Neural cell (in vitro differentiated cells): ENCODE measurements at regions not wholly inside any gene's neighbourhood (a gene's known extent, or its start where the extent isn't known, plus 50 kb on each side); places are given as distances from the start of the nearest gene placed in this dataset.

ENCODE experiments used
- CTCF ChIP-seq: fragments of 450-650 bp; IDR thresholded peaks from 2 replicates; pipeline ENCODE4 v1.5.1; 2014; ENCODE audit warnings: antibody characterized with exemption, mild to moderate bottlenecking, moderate library complexity; ENCODE audit not compliant: poor library complexity, severe bottlenecking
- RAD21 ChIP-seq: fragments of 450-650 bp; conservative IDR thresholded peaks from 2 replicates; pipeline ENCODE4 v1.6.1; 2014; ENCODE audit warnings: antibody characterized with exemption, mild to moderate bottlenecking, moderate library complexity
- SMC3 ChIP-seq: fragments of 450-650 bp; conservative IDR thresholded peaks from 2 replicates; pipeline ENCODE4 v1.6.1; 2014; ENCODE audit warnings: antibody characterized with exemption, mild to moderate bottlenecking, moderate library complexity; ENCODE audit not compliant: poor library complexity

GRCh38 chr13:31670831-31671617 lies 68.3 kb upstream of the RXFP2 start:
- TF ChIP-seq CTCF (no peak), SMC3 (no peak), RAD21 (no peak)
